ENCODE measurements at regions not wholly inside any gene's neighbourhood (a gene's known extent, or its start where the extent isn't known, plus 50 kb on each side); places are given as distances from the start of the nearest gene placed in this dataset.

GRCh38 chr7:106777674-106778299 is 87.3 kb upstream of the PIK3CG start:
- no peak for TF ChIP-seq CTCF (IDR thresholded peaks at IDR 0.05)
- TF ChIP-seq POLR2A (IDR thresholded peaks at IDR 0.05): no peak
- TF ChIP-seq EP300 (IDR thresholded peaks at IDR 0.05): no peak

Measured in tibial nerve (tissue), 4 donors.